ENCODE measurements at regions not wholly inside any gene's neighbourhood (a gene's known extent, or its start where the extent isn't known, plus 50 kb on each side); places are given as distances from the start of the nearest gene placed in this dataset.

DNA sequence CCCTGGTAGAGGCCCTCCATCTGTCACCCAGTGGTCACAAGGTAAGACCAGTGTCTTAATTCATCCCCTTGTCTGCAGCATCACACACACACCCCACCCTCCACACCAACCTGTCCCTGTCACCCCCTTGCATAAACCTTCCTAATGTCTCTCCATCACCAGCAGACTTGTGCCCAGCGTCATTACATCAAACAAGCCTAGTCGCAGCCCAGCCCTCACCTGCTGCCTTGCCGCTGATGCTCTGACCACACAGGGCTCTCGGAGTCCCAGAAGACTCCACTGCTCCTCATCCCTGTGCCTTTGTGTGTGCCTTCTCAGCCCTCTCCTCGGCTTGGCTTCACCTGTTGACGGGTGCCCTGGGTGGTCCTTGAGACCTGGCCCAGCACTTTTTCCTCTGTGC, 171.2 kb downstream of the GLI2 start:
- TF ChIP-seq, protein P1, sequence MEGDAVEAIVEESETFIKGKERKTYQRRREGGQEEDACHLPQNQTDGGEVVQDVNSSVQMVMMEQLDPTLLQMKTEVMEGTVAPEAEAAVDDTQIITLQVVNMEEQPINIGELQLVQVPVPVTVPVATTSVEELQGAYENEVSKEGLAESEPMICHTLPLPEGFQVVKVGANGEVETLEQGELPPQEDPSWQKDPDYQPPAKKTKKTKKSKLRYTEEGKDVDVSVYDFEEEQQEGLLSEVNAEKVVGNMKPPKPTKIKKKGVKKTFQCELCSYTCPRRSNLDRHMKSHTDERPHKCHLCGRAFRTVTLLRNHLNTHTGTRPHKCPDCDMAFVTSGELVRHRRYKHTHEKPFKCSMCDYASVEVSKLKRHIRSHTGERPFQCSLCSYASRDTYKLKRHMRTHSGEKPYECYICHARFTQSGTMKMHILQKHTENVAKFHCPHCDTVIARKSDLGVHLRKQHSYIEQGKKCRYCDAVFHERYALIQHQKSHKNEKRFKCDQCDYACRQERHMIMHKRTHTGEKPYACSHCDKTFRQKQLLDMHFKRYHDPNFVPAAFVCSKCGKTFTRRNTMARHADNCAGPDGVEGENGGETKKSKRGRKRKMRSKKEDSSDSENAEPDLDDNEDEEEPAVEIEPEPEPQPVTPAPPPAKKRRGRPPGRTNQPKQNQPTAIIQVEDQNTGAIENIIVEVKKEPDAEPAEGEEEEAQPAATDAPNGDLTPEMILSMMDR (IDR thresholded peaks at IDR 0.05; ENCODE audit: poor library complexity), result no peak
- no peak for TF ChIP-seq EZH2 (IDR thresholded peaks at IDR 0.05; ENCODE audit: borderline replicate concordance)
